ENCODE measurements at regions not wholly inside any gene's neighbourhood (a gene's known extent, or its start where the extent isn't known, plus 50 kb on each side); places are given as distances from the start of the nearest gene placed in this dataset.

GRCh38 chr2:204447722-204448121 is 97.6 kb upstream of the PARD3B start:
- FAIRE-seq, result no peak
- H3K36me3 ChIP-seq (ENCODE audit: control insufficient read depth in 2 of 2, extremely low read depth in 1 of 2, insufficient read depth in 2 of 2, low read length in 2 of 2), result no peaks in the 10 kb centered on the region
- DNase-seq (ENCODE audit: low read depth, low spot score), result no peak
- no peaks in the 10 kb centered on the region for H3K79me2 ChIP-seq (ENCODE audit: control insufficient read depth, insufficient read depth, low read length)
- H3K9me3 ChIP-seq (ENCODE audit: control insufficient read depth, low read depth, low read length), result no peaks in the 10 kb centered on the region
- dilution Hi-C loops (cut with MboI; ENCODE audit: extremely low pct_ligation_motif_present, low sequenced_read_pairs), result loop anchor here (10.0 kb wide), 1 partner anchor 247 kb away; no protein-coding TSS in a partner anchor
- no peak for TF ChIP-seq EZH2 (IDR thresholded peaks at IDR 0.05; ENCODE audit: low read length)
- TF ChIP-seq CTCF (optimal IDR thresholded peaks at IDR 0.05 in 1 of 3, IDR thresholded peaks at IDR 0.05 in 1 of 3, conservative IDR thresholded peaks at IDR 0.05 in 1 of 3; ENCODE audit: extremely low read depth in 1 of 3, insufficient read depth in 2 of 3, low read length in 3 of 3), result no peak
- H3K4me2 ChIP-seq (ENCODE audit: control insufficient read depth, extremely low read depth, insufficient read depth, low read depth, low read length), result no peak overlapping the region
- no peak overlapping the region for H3K4me3 ChIP-seq (ENCODE audit: control insufficient read depth in 2 of 3, extremely low read depth in 1 of 3, insufficient read depth in 2 of 3, low read depth in 1 of 3, low read length in 3 of 3)
- no peak overlapping the region for H2AFZ ChIP-seq (ENCODE audit: control insufficient read depth, low read length)
- no peaks in the 10 kb centered on the region for H4K20me1 ChIP-seq (ENCODE audit: control insufficient read depth, extremely low read depth, insufficient read depth, low read length)
- H3K9me1 ChIP-seq (ENCODE audit: control insufficient read depth, extremely low read depth, insufficient read depth, low read length), result no peaks in the 10 kb centered on the region
- no peak overlapping the region for H3K27ac ChIP-seq (ENCODE audit: control insufficient read depth, insufficient read depth, low read length)
- H3K4me1 ChIP-seq (ENCODE audit: control insufficient read depth, extremely low read depth, insufficient read depth, low read length), result no peaks in the 10 kb centered on the region
- no peak overlapping the region for H3K9ac ChIP-seq (ENCODE audit: control insufficient read depth, extremely low read depth, insufficient read depth, low read length)
- H3K27me3 ChIP-seq (ENCODE audit: control insufficient read depth, extremely low read depth, insufficient read depth, low read length), result no peaks in the 10 kb centered on the region

DNA sequence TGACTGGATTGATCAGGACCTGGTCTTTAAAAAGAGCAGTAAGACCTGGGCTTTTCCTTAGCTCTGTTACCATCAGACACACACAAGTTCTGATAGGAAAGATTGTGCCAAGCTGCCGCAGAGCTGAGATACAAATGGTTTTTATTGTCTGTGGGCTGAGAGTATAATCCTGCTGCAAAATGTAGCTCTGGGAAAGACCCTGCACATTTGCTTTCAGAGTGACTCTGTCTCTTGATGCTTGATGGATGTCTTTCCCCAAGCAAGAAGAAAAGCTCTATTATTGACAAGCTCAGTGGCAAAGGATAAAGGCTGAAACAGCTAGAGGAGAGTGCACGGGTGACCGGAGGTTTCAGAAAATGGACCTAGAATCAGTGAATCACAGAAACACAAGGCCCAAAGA is 95.3 kb upstream of the PARD3B start:
- dilution Hi-C loops (cut with MboI; ENCODE audit: extremely low pct_ligation_motif_present, low sequenced_read_pairs), result loop anchor here (10.0 kb wide), 1 partner anchor 245 kb away; no protein-coding TSS in a partner anchor
- no peak overlapping the region for H3K27ac ChIP-seq (ENCODE audit: control insufficient read depth, insufficient read depth, low read length)
- TF ChIP-seq CTCF (optimal IDR thresholded peaks at IDR 0.05 in 1 of 3, IDR thresholded peaks at IDR 0.05 in 1 of 3, conservative IDR thresholded peaks at IDR 0.05 in 1 of 3; ENCODE audit: extremely low read depth in 1 of 3, insufficient read depth in 2 of 3, low read length in 3 of 3) (no peak), EZH2 (IDR thresholded peaks at IDR 0.05; ENCODE audit: low read length) (no peak)
- H4K20me1 ChIP-seq (ENCODE audit: control insufficient read depth, extremely low read depth, insufficient read depth, low read length), result no peaks in the 10 kb centered on the region
- H3K4me1 ChIP-seq (ENCODE audit: control insufficient read depth, extremely low read depth, insufficient read depth, low read length), result no peaks in the 10 kb centered on the region
- DNase-seq (ENCODE audit: low read depth, low spot score), result no peak
- H2AFZ ChIP-seq (ENCODE audit: control insufficient read depth, low read length), result no peak overlapping the region
- no peaks in the 10 kb centered on the region for H3K9me1 ChIP-seq (ENCODE audit: control insufficient read depth, extremely low read depth, insufficient read depth, low read length)
- H3K79me2 ChIP-seq (ENCODE audit: control insufficient read depth, insufficient read depth, low read length), result no peaks in the 10 kb centered on the region
- no peaks in the 10 kb centered on the region for H3K27me3 ChIP-seq (ENCODE audit: control insufficient read depth, extremely low read depth, insufficient read depth, low read length)
- no peak overlapping the region for H3K4me3 ChIP-seq (ENCODE audit: control insufficient read depth in 2 of 3, extremely low read depth in 1 of 3, insufficient read depth in 2 of 3, low read depth in 1 of 3, low read length in 3 of 3)
- no peak overlapping the region for H3K4me2 ChIP-seq (ENCODE audit: control insufficient read depth, extremely low read depth, insufficient read depth, low read depth, low read length)
- FAIRE-seq, result no peak
- H3K9ac ChIP-seq (ENCODE audit: control insufficient read depth, extremely low read depth, insufficient read depth, low read length), result no peak overlapping the region
- H3K9me3 ChIP-seq (ENCODE audit: control insufficient read depth, low read depth, low read length), result no peaks in the 10 kb centered on the region
- no peaks in the 10 kb centered on the region for H3K36me3 ChIP-seq (ENCODE audit: control insufficient read depth in 2 of 2, extremely low read depth in 1 of 2, insufficient read depth in 2 of 2, low read length in 2 of 2)

All from keratinocyte (primary cell).